ENCODE measurements at regions not wholly inside any gene's neighbourhood (a gene's known extent, or its start where the extent isn't known, plus 50 kb on each side); places are given as distances from the start of the nearest gene placed in this dataset.
"Not testable (repeated sequence)": the region's sequence is repeated elsewhere in the genome, so short reads cannot be mapped to it uniquely, and the experiment has no call there.

- not testable (repeated sequence) for DNase-seq (ENCODE audit: low read depth)
Measured at GRCh38 chr6:27826612-27826985, 85.6 kb downstream of the OR2B2 start.

DNA sequence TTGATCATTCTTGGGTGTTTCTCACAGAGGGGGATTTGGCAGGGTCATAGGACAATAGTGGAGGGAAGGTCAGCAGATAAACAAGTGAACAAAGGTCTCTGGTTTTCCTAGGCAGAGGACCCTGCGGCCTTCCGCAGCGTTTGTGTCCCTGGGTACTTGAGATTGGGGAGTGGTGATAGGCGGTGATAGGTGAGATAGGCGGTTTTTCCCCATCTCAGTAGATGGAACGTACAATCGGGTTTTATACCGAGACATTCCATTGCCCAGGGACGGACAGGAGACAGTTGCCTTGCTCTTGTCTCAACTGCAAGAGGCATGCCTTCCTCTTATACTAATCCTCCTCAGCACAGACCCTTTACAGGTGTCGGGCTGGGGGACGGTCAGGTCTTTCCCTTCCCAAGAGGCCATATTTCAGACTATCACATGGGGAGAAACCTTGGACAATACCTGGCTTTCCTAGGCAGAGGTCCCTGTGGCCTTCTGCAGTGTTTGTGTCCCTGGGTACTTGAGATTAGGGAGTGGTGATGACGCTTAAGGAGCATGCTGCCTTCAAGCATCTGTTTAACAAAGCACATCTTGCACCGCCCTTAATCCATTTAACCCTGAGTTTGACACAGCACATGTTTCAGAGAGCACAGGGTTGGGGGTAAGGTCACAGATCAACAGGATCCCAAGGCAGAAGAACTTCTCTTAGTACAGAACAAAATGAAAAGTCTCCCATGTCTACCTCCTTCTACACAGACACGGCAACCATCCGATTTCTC lies 86.2 kb downstream of the OR2B2 start:
- DNase-seq (ENCODE audit: low read depth), result not testable (repeated sequence)

- DNase-seq (ENCODE audit: low read depth), result no peak
Measured at GRCh38 chr6:27825025-27825793, 87.0 kb downstream of the OR2B2 start.

DNA sequence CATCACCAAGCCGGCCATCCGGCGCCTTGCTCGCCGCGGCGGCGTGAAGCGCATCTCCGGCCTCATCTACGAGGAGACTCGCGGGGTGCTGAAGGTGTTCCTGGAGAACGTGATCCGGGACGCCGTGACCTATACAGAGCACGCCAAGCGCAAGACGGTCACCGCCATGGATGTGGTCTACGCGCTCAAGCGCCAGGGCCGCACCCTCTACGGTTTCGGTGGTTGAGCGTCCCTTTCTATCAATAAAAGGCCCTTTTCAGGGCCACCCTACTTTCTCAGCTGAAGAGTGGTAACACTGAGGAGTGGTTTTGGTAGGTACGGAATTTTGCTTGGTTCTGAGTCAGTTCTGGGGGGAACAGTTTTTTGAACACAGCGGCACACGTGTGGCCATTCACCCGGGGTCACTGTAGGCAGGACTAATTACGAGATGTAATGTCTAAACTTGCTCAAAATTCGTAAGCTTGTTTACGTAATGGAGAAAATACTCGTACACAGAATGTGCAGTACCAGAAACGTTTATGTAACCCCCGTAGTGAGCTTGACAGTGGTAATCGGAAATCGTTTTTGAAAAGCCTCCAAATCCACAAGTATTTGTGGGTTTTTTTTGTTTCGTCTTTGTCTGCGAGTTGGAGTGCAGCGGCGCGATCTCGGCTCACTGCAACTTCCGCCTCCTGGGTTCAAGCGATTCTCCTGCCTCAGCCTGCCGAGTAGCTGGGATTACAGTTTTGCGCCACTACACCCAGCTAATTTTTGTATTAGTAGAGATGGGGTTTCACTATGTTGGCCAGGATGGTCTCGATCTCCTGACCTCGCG lies 87.8 kb downstream of the OR2B2 start:
- not testable (repeated sequence) for DNase-seq (ENCODE audit: low read depth)

- DNase-seq (ENCODE audit: low read depth), result not testable (repeated sequence)
Measured at GRCh38 chr6:27823714-27824210, 88.4 kb downstream of the OR2B2 start.

DNA sequence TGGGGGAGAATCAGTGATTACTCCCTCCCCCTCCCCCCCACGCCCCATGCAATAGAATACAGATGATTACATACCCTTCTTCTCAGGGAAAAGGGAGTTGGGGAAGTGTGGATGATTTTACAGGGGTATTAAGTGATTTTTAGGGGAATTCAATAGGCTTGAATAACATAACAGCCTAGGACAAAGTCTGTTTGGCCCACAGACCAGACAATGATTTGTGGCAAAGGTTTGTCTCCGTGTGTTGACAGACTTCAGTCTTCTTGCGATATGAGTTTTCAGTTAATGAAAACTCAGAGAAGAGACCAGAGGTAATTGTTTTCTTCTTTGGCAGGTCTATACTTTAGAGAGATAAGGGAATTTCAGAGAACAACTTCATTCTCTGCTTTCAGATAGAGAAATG lies 95.3 kb downstream of the OR2B2 start:
- no peak for DNase-seq (ENCODE audit: low read depth)

DNA sequence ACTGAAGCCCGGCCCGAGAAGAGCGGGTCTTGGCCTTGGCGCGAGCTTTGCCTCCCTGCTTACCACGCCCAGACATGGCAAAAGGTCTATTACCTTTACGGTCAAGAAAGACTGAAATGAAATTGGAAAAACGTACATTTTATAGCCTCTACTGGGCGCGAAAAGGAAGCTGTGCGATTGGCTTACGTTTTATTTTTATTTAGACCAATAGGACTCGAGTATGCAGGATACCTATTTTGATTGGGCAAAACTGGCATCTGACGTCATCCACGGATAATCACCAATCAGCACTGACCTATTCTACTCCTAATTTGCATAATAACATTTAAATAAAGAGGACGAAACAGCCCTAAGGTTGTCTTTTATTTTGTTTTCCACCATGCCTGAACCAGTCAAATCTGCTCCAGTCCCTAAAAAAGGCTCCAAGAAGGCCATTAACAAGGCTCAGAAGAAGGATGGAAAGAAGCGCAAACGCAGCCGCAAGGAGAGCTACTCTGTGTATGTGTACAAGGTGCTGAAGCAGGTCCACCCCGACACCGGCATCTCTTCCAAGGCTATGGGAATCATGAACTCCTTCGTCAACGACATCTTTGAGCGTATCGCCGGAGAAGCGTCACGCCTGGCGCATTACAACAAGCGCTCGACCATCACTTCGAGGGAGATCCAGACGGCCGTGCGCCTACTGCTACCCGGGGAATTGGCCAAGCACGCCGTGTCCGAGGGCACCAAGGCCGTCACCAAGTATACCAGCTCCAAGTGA lies 97.4 kb downstream of the OR2B2 start:
- DNase-seq (ENCODE audit: low read depth), result peak; percentile 70

GRCh38 chr6:27814415-27814664 lies 97.9 kb downstream of the OR2B2 start:
- not testable (repeated sequence) for DNase-seq (ENCODE audit: low read depth)

GRCh38 chr6:27812805-27813492 lies 99.2 kb downstream of the OR2B2 start:
- DNase-seq (ENCODE audit: low read depth), result no peak

DNA sequence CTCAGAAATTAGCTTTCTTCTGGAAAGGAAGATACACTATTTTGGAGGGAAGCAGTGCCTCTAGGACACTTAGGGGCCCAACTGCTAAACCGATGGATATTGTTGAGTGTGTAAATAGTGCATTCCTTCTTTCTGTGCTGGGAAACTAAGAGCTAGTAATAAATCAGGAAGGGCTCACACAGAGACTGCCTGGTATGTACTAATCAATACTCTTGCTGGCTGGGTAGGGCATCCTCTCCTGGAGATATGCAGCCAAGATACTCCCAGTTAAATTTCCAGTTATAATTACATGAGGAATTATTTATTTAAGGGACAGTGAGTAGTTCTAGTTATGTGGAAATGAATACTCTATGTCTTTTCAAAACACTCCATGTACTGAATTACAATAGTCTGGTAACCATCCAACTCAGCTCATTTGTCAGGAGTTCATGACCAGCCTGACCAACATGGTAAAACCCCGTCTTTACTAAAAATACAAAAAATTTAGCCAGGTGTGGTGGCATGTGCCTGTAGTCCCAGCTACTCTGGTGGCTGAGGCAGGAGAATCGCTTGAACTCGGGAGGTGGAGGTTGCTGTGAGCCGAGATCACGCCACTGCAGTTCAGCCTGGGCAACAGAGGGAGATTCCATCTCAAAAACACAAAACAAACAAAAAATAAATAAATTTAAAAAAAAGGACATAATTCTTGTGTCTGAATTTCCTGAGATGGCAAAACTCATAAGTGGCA lies 100.0 kb downstream of the OR2B2 start:
- no peak for DNase-seq (ENCODE audit: low read depth)

GRCh38 chr6:27811451-27811772 lies 100.8 kb downstream of the OR2B2 start:
- DNase-seq (ENCODE audit: low read depth), result no peak

DNA sequence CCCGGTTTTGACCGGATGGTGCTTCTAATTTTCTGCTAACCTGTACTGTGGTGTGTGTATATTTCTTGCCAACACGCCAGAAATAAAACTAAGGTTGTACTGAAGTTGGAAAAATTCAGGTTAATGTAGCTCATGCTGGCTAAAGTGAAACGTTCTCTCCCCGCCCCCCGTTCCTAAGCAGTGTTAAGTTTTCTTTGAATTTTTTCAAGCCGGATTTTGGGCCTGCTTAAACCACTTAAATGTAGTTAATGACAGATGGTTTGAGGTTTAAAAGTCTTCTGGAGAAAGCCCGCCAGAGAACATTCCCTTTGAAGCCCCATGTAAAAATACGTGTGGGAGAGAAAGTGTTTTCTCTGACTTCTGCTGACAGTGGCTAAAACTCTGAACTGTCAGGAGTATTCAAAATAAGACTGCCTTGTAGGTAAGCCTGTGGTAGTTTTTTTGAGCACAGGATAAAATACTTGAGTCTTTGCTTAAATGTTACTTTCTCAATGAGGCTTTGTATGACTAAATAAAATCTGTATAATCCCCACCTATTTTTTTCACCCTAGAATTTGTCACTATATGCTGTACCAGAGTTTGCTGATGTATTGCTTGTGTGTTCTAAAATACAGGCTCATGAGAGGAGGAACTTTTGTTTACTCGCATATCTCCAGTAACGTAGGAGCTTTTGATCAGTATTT lies 101.3 kb downstream of the OR2B2 start:
- DNase-seq (ENCODE audit: low read depth), result no peak

DNA sequence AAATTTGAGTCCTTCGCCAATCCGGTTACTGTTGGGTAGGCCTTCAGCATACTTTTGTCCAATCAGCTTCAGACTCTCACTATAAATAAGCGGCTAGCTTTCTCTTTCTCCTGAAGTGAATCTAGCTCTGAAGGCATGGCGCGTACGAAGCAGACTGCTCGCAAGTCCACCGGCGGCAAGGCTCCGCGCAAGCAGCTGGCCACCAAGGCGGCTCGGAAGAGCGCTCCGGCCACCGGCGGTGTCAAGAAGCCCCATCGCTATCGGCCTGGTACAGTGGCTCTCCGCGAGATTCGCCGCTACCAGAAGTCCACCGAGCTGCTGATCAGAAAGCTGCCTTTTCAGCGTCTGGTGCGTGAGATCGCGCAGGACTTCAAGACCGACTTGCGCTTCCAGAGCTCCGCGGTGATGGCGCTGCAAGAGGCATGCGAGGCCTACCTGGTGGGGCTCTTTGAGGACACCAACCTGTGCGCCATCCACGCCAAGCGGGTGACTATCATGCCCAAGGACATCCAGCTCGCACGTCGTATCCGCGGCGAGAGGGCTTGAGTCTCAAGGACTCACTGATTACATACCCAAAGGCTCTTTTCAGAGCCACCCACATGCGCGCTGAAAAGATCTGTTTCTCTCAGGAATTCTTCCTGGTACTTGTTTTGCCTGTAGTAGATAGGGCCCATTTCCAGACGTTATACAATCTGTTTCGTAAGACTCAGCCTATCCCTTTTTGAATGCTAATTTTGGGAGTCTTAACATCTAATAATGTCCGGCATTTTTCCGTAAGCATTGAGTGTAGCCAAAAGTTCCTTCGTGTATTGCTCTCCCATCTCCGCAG lies 102.0 kb downstream of the OR2B2 start:
- peak; percentile 57 for DNase-seq (ENCODE audit: low read depth)

DNA sequence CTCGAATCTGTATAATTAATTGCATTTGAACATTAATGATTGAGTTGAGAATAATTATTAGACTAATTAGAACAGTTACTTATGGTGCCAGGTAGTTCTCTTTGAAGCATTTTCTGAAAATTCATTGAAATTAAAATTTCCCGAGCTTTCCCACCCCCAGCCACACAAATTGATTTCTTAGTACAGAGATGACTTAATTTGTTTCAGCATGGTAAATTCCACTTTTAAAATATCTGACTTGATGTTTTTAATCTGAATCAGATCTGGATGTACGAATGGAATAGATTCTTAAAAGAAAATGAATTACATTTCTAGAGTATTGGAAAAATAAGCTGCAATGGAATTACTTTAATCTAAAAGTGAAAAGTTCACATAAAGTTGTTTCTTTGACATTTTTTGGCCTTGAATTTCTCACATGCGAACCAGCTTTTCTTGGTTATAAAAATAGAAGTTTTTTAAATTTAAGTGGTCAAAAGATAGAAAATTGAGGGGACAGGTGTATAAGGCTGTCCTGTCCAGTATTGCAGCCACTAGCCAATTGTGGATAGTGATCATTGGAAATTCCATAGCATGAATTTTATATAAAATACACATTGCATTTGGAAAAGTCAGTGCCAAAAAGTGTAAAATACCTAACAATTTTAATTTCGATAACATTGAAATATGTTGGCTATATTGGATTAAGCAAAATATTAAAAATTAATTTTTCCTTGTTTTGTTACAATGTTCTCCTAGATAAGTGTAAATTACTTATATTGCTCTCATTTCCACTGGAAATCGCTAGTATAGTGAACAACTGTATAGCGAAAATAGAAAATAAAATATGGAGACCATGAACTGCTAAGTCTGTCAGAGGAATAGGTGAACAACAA lies 102.9 kb downstream of the OR2B2 start:
- DNase-seq (ENCODE audit: low read depth), result no peak

- DNase-seq (ENCODE audit: low read depth), result not testable (repeated sequence)
Measured at GRCh38 chr6:27808242-27809066, 103.7 kb downstream of the OR2B2 start.

DNA sequence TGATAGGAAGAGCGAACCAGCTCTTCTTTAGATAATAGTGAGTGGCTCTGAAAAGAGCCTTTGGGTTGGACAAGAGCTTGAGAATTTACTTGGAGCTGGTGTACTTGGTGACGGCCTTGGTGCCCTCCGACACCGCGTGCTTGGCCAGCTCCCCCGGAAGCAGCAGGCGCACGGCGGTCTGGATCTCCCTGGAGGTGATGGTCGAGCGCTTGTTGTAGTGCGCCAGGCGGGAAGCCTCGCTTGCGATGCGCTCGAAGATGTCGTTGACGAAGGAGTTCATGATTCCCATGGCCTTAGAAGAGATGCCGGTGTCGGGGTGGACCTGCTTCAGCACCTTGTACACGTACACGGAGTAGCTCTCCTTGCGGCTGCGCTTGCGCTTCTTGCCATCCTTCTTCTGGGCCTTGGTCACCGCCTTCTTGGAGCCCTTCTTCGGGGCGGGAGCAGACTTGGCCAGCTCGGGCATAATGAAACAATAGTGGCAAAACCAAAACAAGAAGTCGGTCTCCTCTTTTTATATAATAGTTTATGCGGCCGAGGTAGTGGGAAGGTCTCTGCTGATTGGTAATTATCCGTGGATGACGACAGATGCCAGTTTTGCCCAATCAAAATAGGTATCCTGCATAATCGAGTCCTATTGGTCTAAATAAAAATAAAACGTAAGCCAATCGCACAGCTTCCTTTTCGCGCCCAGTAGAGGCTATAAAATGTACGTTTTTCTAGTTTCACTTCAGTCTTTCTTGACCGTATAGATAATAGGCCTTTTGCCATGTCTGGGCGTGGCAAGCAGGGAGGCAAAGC lies 104.6 kb downstream of the OR2B2 start:
- DNase-seq (ENCODE audit: low read depth), result peak; percentile 61
